Urinary bladder (tissue), 3 donors: ENCODE measurements at regions not wholly inside any gene's neighbourhood (a gene's known extent, or its start where the extent isn't known, plus 50 kb on each side); places are given as distances from the start of the nearest gene placed in this dataset.

Experiments
- DNase-seq: peaks from one replicate; pipeline ENCODE4 v3.0.0-alpha.2; 2015; ENCODE audit errors: extremely low spot score
- H3K27ac ChIP-seq: one replicate; pipeline ENCODE4 v1.5.1; 2013; ENCODE audit warnings: low read depth, mild to moderate bottlenecking, moderate library complexity
- H3K36me3 ChIP-seq: one replicate; pipeline ENCODE4 v1.6.1; 2013; ENCODE audit warnings: mild to moderate bottlenecking, moderate library complexity; ENCODE audit not compliant: insufficient read depth
- H3K4me1 ChIP-seq: one replicate; pipeline ENCODE4 v1.6.1; 2013; ENCODE audit warnings: mild to moderate bottlenecking, moderate library complexity; ENCODE audit not compliant: insufficient read depth
- H3K4me3 ChIP-seq: one replicate; pipeline ENCODE4 v1.5.1; 2013; ENCODE audit warnings: low read depth, low read length
- WGBS: extraction: QIAGEN DNeasy Blood & Tissue Kit; methylation state at CpG from one replicate; pipeline ENCODE4 v1.1.7; 2013; 5-methylcytosine and 5-hydroxymethylcytosine counted together
- donor health status: healthy with polysubstance abuse.
- donor health status: healthy.

DNA sequence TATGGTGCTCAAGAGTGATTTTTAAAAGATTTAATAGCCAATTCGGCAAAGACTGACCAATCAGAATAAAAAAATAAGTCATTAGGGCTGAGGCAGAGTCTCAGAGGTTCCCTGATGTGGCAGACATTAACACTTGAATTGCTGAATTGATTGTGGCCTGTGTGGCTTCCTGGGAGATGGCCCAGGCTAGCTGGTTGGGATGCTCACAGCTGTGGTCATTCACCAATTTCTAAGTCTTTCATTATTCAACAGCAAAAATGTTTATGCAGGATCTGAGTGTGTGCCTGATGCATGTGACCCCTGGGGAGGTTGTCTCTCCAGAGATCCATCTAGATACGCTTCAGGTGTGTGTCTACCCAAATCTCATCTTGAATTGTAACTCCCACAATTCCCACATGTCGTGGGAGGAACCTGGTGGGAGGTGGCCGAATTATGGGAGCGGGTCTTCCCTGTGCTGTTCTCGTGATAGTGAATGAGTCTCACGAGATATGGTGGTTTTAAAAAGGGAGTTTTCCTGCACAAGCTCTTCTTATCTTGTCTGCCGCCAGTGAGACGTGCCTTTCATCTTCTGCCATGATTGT lies 632.6 kb upstream of the SEMA6A start:
- no peak overlapping the region for H3K27ac ChIP-seq
- no peaks in the 10 kb centered on the region for H3K36me3 ChIP-seq
- 95% methylated on average over 9 of the region's 9 CpGs for WGBS
- H3K4me1 ChIP-seq, result no peaks in the 10 kb centered on the region
- H3K4me3 ChIP-seq, result no peak overlapping the region
- DNase-seq, result no peak

DNA sequence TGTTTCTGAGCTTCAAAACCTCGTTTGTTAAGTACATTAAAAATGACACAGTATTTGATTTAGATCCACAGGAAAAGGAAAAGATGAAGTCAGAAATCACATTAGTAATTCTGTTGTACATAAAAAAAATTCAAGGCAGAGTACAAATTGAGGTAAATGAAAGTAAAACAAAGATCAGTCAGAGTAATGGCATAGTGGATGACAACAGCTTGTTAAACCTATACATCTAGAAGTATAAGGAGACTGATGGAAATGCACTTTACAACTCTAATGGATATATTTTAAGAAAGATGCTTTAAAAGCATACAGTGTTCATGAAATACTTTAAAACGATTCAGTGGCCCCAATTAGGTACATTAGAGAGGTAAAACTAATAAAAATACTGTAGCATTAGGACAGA lies 631.3 kb upstream of the SEMA6A start:
- no peak overlapping the region for H3K27ac ChIP-seq
- WGBS, result 68% methylated on average over 2 of the region's 2 CpGs

DNA sequence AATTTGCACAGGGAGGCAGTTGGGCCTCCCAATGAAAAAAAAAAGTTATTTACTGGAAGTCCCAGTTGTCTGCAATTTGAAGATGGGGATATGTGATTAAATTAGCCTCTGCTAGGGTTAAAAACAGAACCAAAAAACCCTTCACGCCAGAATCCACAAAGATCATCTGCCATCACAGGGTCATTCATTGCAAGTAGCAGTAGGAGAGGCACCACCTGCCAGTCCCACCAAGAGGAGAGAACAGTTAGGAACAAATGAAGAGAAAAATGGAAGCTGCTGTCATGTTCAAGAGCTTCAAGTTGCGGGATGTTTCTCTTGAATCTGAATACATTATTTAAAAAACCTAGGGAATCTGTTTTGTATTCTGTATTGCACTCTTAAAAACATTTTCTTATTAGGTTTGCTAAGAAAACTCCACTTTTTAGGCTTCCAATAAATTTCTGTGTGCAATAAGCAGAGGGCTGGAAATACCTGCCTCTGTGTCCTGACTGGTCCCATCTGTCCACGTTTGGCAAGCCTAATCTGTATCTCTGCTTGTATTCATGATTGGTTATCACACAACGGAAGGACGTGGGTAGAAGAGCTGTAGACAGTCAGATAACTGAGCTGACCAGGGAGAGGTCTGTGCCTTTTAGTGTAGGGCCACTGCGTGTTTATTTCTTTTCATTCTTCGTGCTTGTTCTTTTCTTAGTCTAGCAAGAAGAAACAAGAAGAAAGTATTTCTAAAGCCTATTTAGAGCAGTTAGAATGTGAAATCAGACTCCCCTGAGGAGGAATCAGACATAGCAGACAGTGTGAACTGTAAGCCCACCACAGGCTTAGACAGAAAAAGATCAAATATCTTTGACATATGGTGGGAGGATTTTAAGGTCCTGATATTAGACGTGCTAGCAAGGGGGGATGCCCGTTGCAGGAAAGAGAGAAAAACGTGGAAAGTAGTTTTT lies 630.6 kb upstream of the SEMA6A start:
- 54% methylated on average over 10 of the region's 10 CpGs for WGBS
- no peak for DNase-seq

More for the DNA sequence above, 631.3 kb upstream of the SEMA6A start:
- Histone ChIP-seq H3K4me3 (no peak overlapping the region), H3K4me1 (no peaks in the 10 kb centered on the region), H3K36me3 (no peaks in the 10 kb centered on the region)
- DNase-seq, result no peak

DNA sequence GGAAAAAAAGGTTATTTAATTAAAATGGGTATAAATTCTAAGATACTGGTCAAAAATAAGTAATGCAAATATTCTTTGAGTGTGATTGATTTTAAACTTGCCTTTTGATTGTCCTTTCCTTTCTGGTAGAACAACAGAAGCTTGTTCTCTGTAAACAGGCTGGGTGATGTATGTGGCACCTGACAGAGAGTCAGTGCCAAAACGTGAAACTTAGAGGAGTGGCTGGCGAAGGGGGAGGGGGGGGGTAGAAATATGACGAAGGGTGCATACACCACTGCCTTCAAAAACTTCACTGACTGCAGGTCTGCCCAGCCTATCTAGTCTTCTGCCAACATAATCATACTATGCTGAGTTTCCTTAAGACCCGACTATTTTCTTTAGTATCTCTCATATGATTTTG lies 629.8 kb upstream of the SEMA6A start:
- no peak for DNase-seq
- WGBS, result 83% methylated on average over 4 of the region's 4 CpGs
- Histone ChIP-seq H3K4me1 (no peaks in the 10 kb centered on the region), H3K27ac (no peak overlapping the region), H3K36me3 (no peaks in the 10 kb centered on the region), H3K4me3 (no peak overlapping the region)

More for the DNA sequence above, 630.6 kb upstream of the SEMA6A start:
- Histone ChIP-seq H3K4me1 (no peaks in the 10 kb centered on the region), H3K27ac (no peak overlapping the region), H3K36me3 (no peaks in the 10 kb centered on the region), H3K4me3 (no peak overlapping the region)

DNA sequence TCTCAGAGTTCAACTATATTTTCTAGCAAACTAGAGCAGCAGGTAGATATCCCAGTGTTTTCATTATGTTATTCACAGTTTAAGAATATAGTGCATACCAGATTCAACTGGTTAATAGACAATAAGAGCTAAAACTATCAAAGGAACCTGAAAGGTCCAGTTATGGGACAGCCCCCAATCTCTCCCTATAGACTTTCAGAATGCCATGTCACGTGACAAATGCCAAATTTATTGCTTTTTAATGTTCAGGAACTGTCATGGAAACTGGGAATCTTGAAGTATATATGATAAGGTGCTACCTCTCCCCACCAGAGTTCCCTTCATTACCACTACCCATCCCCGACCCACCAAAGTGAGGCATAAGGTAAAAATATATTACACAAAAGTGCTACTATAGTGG lies 629.0 kb upstream of the SEMA6A start:
- Histone ChIP-seq H3K4me1 (no peaks in the 10 kb centered on the region), H3K4me3 (no peak overlapping the region), H3K27ac (no peak overlapping the region), H3K36me3 (no peaks in the 10 kb centered on the region)
- DNase-seq, result no peak
- 95% methylated on average over 2 of the region's 2 CpGs for WGBS

DNA sequence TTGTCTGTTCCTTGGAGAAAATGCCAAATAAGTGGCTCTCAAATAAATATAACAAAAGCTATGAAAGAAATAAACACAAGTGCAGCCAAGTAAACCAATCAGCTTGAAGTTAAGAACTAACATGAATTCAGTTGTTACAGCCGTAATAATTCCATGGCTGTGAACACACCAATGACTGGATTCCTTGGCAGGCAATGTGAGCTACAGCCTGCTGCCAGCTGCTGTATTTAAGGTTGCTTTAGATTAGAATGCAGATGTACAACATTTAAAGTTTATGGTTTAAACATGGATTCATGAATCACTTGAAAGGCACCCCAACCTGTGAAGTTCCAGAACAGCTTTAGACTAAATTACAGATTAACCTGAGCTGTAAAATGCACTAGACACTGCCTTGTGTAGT lies 626.4 kb upstream of the SEMA6A start:
- H3K4me1 ChIP-seq, result no peaks in the 10 kb centered on the region
- no peaks in the 10 kb centered on the region for H3K36me3 ChIP-seq
- no peak for DNase-seq
- H3K27ac ChIP-seq, result no peak overlapping the region
- 21% methylated on average over 1 of the region's 1 CpG for WGBS
- H3K4me3 ChIP-seq, result no peak overlapping the region

DNA sequence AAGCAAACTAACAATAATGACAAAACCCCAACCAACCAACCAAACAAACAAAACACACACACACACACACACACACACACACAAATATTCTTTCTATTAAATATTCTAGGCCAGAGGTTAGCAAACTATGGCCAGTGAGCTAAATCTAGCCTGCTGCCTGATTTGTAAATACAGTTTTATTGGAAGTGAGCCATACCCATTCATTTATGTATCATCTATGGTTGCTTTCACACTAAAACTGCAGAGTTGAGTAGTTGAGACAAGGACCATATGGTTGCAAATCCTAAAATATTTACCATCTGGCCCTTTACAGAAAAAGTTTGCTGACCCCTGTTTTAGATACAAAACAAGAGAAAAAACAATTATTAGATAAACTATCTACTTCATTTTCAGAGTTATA lies 620.5 kb upstream of the SEMA6A start:
- no peaks in the 10 kb centered on the region for H3K4me1 ChIP-seq
- DNase-seq, result no peak
- H3K36me3 ChIP-seq, result no peaks in the 10 kb centered on the region
- no peak overlapping the region for H3K4me3 ChIP-seq
- no peak overlapping the region for H3K27ac ChIP-seq

DNA sequence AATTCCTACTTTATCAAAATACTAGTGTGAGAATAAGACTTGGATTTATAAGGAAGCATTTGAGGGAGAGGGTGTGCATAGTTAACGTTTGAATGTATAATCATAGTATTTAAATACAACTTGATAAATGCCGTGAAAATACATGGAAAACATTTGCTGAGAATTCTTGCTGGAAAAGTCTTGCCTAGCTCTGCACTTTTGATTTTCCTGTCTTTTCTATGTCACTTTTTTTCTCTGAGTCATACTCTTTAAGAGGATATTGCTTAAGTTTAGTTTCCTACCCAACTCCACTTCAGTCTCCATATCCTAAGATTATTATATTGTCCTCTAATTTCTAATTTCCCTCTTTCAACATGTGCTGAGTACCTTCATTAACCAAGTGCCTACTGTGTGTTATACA lies 616.6 kb upstream of the SEMA6A start:
- no peak overlapping the region for H3K4me3 ChIP-seq
- WGBS, result 73% methylated on average over 2 of the region's 2 CpGs
- no peaks in the 10 kb centered on the region for H3K36me3 ChIP-seq
- no peaks in the 10 kb centered on the region for H3K4me1 ChIP-seq
- no peak for DNase-seq
- no peak overlapping the region for H3K27ac ChIP-seq

DNA sequence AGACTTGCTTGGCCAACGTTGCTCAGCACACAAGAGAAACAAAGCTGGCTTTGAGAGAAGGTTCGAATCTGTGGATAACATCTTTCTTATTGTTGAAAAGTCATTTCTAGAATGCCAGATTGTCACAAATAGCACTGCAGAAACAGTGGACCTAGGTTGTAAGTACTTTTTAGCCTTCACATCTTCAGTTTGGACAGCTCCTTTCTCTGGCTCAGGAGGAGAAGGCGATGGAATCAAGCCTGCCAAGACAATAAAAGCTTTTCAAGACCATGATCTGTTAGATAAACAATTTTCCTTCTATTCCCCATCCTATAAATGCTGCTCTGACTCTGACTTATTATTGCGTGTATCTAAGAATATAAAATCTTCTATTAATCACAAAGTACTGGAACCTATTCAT lies 615.2 kb upstream of the SEMA6A start:
- peak; percentile 29 for DNase-seq
- no peak overlapping the region for H3K4me3 ChIP-seq
- 46% methylated on average over 4 of the region's 4 CpGs for WGBS
- no peaks in the 10 kb centered on the region for H3K4me1 ChIP-seq
- H3K27ac ChIP-seq, result no peak overlapping the region
- no peaks in the 10 kb centered on the region for H3K36me3 ChIP-seq

DNA sequence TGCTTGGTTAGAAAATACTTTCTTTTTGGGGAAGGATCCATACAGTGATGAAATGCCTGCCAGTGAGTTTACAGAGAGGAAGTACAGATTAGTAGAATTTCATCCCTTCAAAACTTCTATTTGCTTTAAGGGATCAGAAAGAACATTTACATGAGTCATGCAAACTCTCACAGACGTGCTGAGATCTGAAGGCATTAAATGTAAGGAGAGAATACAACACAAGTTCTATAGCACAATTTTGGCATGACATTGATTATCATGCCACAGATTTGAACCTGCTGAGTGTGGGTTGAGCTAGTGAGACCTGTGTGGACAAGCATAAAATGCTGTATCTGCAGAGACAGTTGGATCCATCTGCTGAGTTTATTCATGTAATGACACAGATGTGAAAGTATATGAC lies 613.6 kb upstream of the SEMA6A start:
- Histone ChIP-seq H3K4me3 (no peak overlapping the region), H3K36me3 (no peaks in the 10 kb centered on the region), H3K4me1 (no peaks in the 10 kb centered on the region), H3K27ac (no peak overlapping the region)
- no peak for DNase-seq
- 23% methylated on average over 1 of the region's 1 CpG for WGBS

DNA sequence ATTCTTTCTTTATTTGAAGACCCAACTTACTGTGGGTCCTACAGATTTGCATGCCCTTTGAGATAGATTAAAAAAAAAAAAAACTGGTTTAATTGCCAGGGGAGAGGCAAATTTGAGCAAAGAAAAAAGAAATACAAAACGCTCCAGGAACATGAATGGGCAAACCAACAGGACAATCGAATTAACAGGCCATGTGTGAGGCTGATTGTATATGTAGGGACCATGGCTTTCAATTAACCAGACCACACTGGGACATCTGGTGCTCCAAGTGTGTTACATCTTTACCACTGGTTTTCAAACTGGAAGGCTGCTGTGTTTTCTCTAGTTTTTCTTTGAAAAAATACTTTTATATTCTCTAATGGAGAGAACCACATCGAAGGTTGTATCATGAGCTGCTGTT lies 612.1 kb upstream of the SEMA6A start:
- H3K36me3 ChIP-seq, result no peaks in the 10 kb centered on the region
- H3K4me3 ChIP-seq, result no peak overlapping the region
- no peaks in the 10 kb centered on the region for H3K4me1 ChIP-seq
- DNase-seq, result no peak
- H3K27ac ChIP-seq, result no peak overlapping the region
- WGBS, result 91% methylated on average over 3 of the region's 3 CpGs

DNA sequence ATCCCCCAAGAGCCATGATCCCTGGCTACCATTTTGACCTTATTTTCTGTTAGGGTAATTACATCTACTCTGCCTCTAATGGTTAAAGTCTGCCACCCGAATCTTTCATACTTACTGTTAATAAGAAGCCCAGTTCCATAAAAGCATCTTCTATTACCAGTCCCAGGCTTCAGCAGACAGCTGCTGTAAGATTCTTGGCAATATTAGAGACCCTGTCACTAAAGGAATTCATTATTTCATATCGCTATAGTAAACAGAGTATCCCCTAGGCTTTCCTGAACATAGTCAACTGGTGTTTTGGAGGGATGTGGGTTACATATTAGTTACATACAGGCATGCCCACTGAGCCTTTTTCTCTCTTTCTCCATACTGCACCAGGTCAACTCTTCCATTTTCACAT lies 608.7 kb upstream of the SEMA6A start:
- no peak overlapping the region for H3K27ac ChIP-seq
- DNase-seq, result no peak
- H3K4me1 ChIP-seq, result no peaks in the 10 kb centered on the region
- 78% methylated on average over 2 of the region's 2 CpGs for WGBS
- no peak overlapping the region for H3K4me3 ChIP-seq
- no peaks in the 10 kb centered on the region for H3K36me3 ChIP-seq

DNA sequence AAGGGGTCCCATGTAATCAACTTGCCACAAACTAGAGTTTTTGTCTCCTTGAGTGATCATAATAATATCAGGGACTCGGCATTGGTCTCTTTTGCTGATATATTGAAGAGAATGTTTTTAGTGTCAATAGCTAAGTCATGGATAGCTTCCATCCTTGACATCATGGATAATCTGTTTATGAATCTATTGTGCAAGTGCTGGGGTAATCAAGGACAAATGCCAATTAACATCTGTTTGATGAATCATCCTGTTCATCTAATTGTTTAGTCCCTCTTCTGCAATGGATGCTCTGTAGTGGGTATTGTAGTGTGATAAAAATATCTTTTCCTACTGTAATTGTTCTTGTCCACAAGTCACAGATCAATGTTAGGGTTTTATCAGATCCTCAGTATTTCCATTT lies 607.5 kb upstream of the SEMA6A start:
- H3K36me3 ChIP-seq, result no peaks in the 10 kb centered on the region
- 90% methylated on average over 1 of the region's 1 CpG for WGBS
- no peaks in the 10 kb centered on the region for H3K4me1 ChIP-seq
- H3K27ac ChIP-seq, result no peak overlapping the region
- no peak for DNase-seq
- no peak overlapping the region for H3K4me3 ChIP-seq

DNA sequence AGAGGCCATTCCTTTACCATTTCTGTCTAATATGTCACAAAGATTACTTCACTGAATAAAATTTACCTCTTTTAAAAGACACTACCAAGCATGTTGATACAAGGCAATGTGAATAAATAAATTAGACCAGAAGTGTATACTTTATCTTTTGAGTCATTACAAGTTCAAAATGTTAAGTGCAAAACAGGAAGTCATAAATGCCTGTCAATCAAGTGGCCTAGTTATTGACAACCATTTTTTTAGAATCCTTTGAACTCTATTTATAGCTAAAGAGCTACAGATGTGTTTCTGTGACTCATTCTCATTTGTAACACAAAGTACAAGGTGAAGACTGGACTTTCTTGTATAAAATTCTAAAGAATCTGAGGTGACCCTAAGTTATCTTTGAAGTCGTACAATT lies 602.7 kb upstream of the SEMA6A start:
- DNase-seq, result no peak
- Histone ChIP-seq H3K4me1 (no peaks in the 10 kb centered on the region), H3K36me3 (no peaks in the 10 kb centered on the region), H3K4me3 (no peak overlapping the region), H3K27ac (no peak overlapping the region)
- 89% methylated on average over 1 of the region's 1 CpG for whole genome bisulfite sequencing
